DMS53 (cell line): ENCODE measurements at regions not wholly inside any gene's neighbourhood (a gene's known extent, or its start where the extent isn't known, plus 50 kb on each side); places are given as distances from the start of the nearest gene placed in this dataset.
A peak's percentile ranks its signal among the peaks of the same experiment; 100 is the strongest.

Source experiments
- DNase-seq: peaks from one replicate; lab custom pipeline; 2025; lab: John Stamatoyannopoulos, UW

- no peak for DNase-seq
These were observed 504.7 kb upstream of the NR2F2 start for GRCh38 chr15:95825671-95826411.

GRCh38 chr15:95826412-95827195, 503.9 kb upstream of the NR2F2 start:
- no peak for DNase-seq

GRCh38 chr15:95829062-95829461, 501.4 kb upstream of the NR2F2 start:
- DNase-seq, result no peak

- DNase-seq, result no peak
These were observed 500.2 kb upstream of the NR2F2 start for GRCh38 chr15:95830281-95830680.

- DNase-seq, result no peak
These were observed 497.8 kb upstream of the NR2F2 start for GRCh38 chr15:95832668-95833067.

GRCh38 chr15:95834028-95834804, 496.3 kb upstream of the NR2F2 start:
- no peak for DNase-seq

GRCh38 chr15:95836536-95836935, 494.0 kb upstream of the NR2F2 start:
- DNase-seq, result no peak

- DNase-seq, result no peak
These were observed 493.0 kb upstream of the NR2F2 start for GRCh38 chr15:95837341-95838004.

GRCh38 chr15:95839367-95839782, 491.1 kb upstream of the NR2F2 start:
- no peak for DNase-seq

- no peak for DNase-seq
These were observed 490.5 kb upstream of the NR2F2 start for GRCh38 chr15:95840004-95840403.

GRCh38 chr15:95840855-95841254, 489.6 kb upstream of the NR2F2 start:
- DNase-seq, result no peak

- DNase-seq, result no peak
These were observed 487.9 kb upstream of the NR2F2 start for GRCh38 chr15:95842576-95842975.

GRCh38 chr15:95843241-95843910, 487.1 kb upstream of the NR2F2 start:
- no peak for DNase-seq

- no peak for DNase-seq
These were observed 484.5 kb upstream of the NR2F2 start for GRCh38 chr15:95845862-95846515.

GRCh38 chr15:95848126-95848525, 482.4 kb upstream of the NR2F2 start:
- no peak for DNase-seq

- DNase-seq, result peak; percentile 3
These were observed 479.7 kb upstream of the NR2F2 start for GRCh38 chr15:95850837-95851236.

- DNase-seq, result no peak
These were observed 477.1 kb upstream of the NR2F2 start for GRCh38 chr15:95853350-95853749.

- no peak for DNase-seq
These were observed 473.3 kb upstream of the NR2F2 start for GRCh38 chr15:95857124-95857757.

- DNase-seq, result no peak
These were observed 472.7 kb upstream of the NR2F2 start for GRCh38 chr15:95857758-95858157.

GRCh38 chr15:95860406-95860805, 470.1 kb upstream of the NR2F2 start:
- DNase-seq, result no peak
